C4-2B (cell line): ENCODE measurements at regions not wholly inside any gene's neighbourhood (a gene's known extent, or its start where the extent isn't known, plus 50 kb on each side); places are given as distances from the start of the nearest gene placed in this dataset.

Source experiments
- ZFX ChIP-seq: fragments of 450-650 bp; IDR thresholded peaks from 2 replicates; pipeline ENCODE4 v1.6.1; 2017
- TF ChIP-seq, protein P1 (sequence below): fragments of 450-650 bp; conservative IDR thresholded peaks from 2 replicates; pipeline ENCODE4 v1.5.1; 2017; ENCODE audit warnings: mild to moderate bottlenecking

DNA sequence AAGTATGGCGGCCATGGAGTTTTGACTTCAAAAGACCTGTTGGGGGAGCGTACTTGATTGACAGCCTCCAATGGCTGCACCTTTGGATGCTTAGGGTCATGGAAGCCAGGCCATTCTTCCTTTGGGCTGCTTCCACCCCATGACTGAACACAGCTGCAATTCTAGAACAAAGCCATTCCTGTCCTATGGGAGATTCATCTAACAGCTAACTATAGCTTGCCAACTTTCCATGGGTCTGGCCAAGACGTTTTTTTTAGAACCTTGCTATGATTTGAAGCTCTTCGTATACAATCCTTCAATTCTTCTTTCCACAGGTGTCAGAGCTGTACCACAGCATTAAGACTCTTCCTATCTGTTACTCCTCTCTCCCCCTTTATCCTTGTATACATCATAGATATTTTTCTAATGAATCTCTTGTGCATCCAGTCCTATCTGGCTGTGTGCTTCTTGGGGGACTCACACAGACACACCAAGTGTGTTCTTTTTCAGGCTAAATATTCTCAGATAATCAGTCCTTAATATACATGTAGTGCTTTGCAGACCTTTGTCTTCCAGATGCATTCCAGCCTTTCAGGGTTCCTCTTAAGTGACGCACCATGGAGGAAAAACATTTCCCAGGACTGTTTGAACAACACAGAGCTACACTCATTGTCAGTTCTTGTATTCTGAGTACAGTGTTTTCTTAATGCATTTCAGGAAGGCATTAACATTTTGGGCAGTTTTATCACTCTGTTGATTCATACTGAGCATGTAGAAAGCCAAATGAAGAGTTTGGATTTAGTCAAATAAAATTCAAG, 198.9 kb downstream of the TAF11L14 start:
- TF ChIP-seq, protein P1, sequence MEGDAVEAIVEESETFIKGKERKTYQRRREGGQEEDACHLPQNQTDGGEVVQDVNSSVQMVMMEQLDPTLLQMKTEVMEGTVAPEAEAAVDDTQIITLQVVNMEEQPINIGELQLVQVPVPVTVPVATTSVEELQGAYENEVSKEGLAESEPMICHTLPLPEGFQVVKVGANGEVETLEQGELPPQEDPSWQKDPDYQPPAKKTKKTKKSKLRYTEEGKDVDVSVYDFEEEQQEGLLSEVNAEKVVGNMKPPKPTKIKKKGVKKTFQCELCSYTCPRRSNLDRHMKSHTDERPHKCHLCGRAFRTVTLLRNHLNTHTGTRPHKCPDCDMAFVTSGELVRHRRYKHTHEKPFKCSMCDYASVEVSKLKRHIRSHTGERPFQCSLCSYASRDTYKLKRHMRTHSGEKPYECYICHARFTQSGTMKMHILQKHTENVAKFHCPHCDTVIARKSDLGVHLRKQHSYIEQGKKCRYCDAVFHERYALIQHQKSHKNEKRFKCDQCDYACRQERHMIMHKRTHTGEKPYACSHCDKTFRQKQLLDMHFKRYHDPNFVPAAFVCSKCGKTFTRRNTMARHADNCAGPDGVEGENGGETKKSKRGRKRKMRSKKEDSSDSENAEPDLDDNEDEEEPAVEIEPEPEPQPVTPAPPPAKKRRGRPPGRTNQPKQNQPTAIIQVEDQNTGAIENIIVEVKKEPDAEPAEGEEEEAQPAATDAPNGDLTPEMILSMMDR: no peak
- no peak for TF ChIP-seq ZFX
